WTC11 (cell line): ENCODE measurements at regions not wholly inside any gene's neighbourhood (a gene's known extent, or its start where the extent isn't known, plus 50 kb on each side); places are given as distances from the start of the nearest gene placed in this dataset.

Experiments
- ATAC-seq: fragments of 200-7000 bp; cut with Tn5 transposase; 2 replicates; pipeline ENCODE4 v1.10.0; 2021; ENCODE audit warnings: mild to moderate bottlenecking, moderate library complexity
- CTCF ChIA-PET: fragments of 300-600 bp; sonication (Branson Sonifier 250); formaldehyde crosslinking; loops from one replicate; lab custom pipeline; 2021; ENCODE audit warnings: antibody characterized with exemption; lab: Charles Lee
- POLR2A ChIA-PET: fragments of 350-600 bp; sonication (Branson Sonifier 250); formaldehyde crosslinking; loops from one replicate; lab custom pipeline; 2021; ENCODE audit warnings: antibody characterized with exemption; lab: Charles Lee
- DNase-seq: peaks from one replicate; pipeline ENCODE4 v3.0.0; 2021; ENCODE audit warnings: low spot score
- H3K27ac Mint-ChIP-seq: 2 replicates; pipeline ENCODE4 v1.8.0; 2021; ENCODE audit warnings: mixed read lengths
- H3K27me3 Mint-ChIP-seq: 2 replicates; pipeline ENCODE4 v1.8.0; 2021; ENCODE audit warnings: low read depth, mild to moderate bottlenecking, moderate library complexity, mixed read lengths
- H3K36me3 Mint-ChIP-seq: 2 replicates; pipeline ENCODE4 v1.8.0; 2021; ENCODE audit warnings: mixed read lengths
- H3K4me1 Mint-ChIP-seq: 2 replicates; pipeline ENCODE4 v1.8.0; 2022; ENCODE audit warnings: mixed read lengths
- H3K4me3 Mint-ChIP-seq: 2 replicates; pipeline ENCODE4 v1.8.0; 2021; ENCODE audit warnings: mild to moderate bottlenecking, moderate library complexity, mixed read lengths
- H3K9me3 Mint-ChIP-seq: 2 replicates; pipeline ENCODE4 v1.8.0; 2021; ENCODE audit warnings: mixed read lengths
- AFF4 ChIP-seq: sonication (generic); formaldehyde crosslinking; IDR thresholded peaks from 2 replicates; pipeline ENCODE4 v1.8.1; 2023; ENCODE audit warnings: mild to moderate bottlenecking, missing genetic modification reagents, borderline replicate concordance
- ARID4B ChIP-seq: sonication (generic); formaldehyde crosslinking; IDR thresholded peaks from 2 replicates; pipeline ENCODE4 v1.8.0; 2023; ENCODE audit warnings: missing genetic modification reagents, mild to moderate bottlenecking, borderline replicate concordance
- CDX4 ChIP-seq: fragments of 250-450 bp; sonication (Bioruptor Pico); IDR thresholded peaks from 2 replicates; pipeline ENCODE4 v1.9.0; 2021; ENCODE audit warnings: moderate library complexity, mild to moderate bottlenecking, inconsistent platforms, borderline replicate concordance
- CREB1 ChIP-seq: sonication (generic); formaldehyde crosslinking; IDR thresholded peaks from 2 replicates; pipeline ENCODE4 v1.8.0; 2023; ENCODE audit warnings: mild to moderate bottlenecking, missing genetic modification reagents
- FOXP4 ChIP-seq: sonication (generic); formaldehyde crosslinking; IDR thresholded peaks from 2 replicates; pipeline ENCODE4 v1.8.0; 2022; ENCODE audit warnings: mild to moderate bottlenecking, missing genetic modification reagents
- GABPB1 ChIP-seq: sonication (generic); formaldehyde crosslinking; IDR thresholded peaks from 2 replicates; pipeline ENCODE4 v1.8.1; 2023; ENCODE audit warnings: mild to moderate bottlenecking, missing genetic modification reagents
- HMGA2 ChIP-seq: fragments of 250-450 bp; sonication (Bioruptor Pico); IDR thresholded peaks from 2 replicates; pipeline ENCODE4 v1.4.0; 2021; ENCODE audit warnings: mild to moderate bottlenecking, moderate library complexity
- HMGXB4 ChIP-seq: sonication (generic); formaldehyde crosslinking; IDR thresholded peaks from 2 replicates; pipeline ENCODE4 v1.8.1; 2023; ENCODE audit warnings: mild to moderate bottlenecking, moderate library complexity, missing genetic modification reagents
- JUN ChIP-seq: sonication (generic); formaldehyde crosslinking; IDR thresholded peaks from 2 replicates; pipeline ENCODE4 v1.8.0; 2023; ENCODE audit warnings: mild to moderate bottlenecking, missing genetic modification reagents
- MYBL2 ChIP-seq: sonication (generic); formaldehyde crosslinking; IDR thresholded peaks from 2 replicates; pipeline ENCODE4 v1.8.1; 2023; ENCODE audit warnings: mild to moderate bottlenecking, moderate library complexity, missing genetic modification reagents
- SOX15 ChIP-seq: fragments of 250-450 bp; sonication (Bioruptor Pico); IDR thresholded peaks from 2 replicates; pipeline ENCODE4 v1.9.0; 2021; ENCODE audit warnings: mild to moderate bottlenecking
- SP1 ChIP-seq: sonication (generic); formaldehyde crosslinking; conservative IDR thresholded peaks from 2 replicates; pipeline ENCODE4 v1.8.1; 2022; ENCODE audit warnings: missing genetic modification reagents
- USF1 ChIP-seq: sonication (generic); formaldehyde crosslinking; IDR thresholded peaks from 2 replicates; pipeline ENCODE4 v1.8.0; 2022; ENCODE audit warnings: mild to moderate bottlenecking, missing genetic modification reagents
- ZBTB43 ChIP-seq: sonication (generic); formaldehyde crosslinking; IDR thresholded peaks from 2 replicates; pipeline ENCODE4 v1.8.1; 2023; ENCODE audit warnings: mild to moderate bottlenecking, missing genetic modification reagents
- ZMAT4 ChIP-seq: fragments of 250-450 bp; sonication (Bioruptor Pico); IDR thresholded peaks from 2 replicates; pipeline ENCODE4 v1.9.0; 2021; ENCODE audit warnings: mild to moderate bottlenecking
- ZNF121 ChIP-seq: sonication (generic); formaldehyde crosslinking; IDR thresholded peaks from 2 replicates; pipeline ENCODE4 v1.8.0; 2023; ENCODE audit warnings: missing genetic modification reagents
- ZNF396 ChIP-seq: fragments of 250-450 bp; sonication (Bioruptor Pico); IDR thresholded peaks from 2 replicates; pipeline ENCODE4 v1.8.0; 2021; ENCODE audit warnings: mild to moderate bottlenecking, moderate library complexity, borderline replicate concordance
- ZNF512 ChIP-seq: sonication (generic); formaldehyde crosslinking; IDR thresholded peaks from 2 replicates; pipeline ENCODE4 v1.8.1; 2022; ENCODE audit warnings: missing genetic modification reagents, borderline replicate concordance

- H3K27ac Mint-ChIP-seq = no peak overlapping the region
- ChIA-PET CTCF (no interaction called here), POLR2A (no interaction called here)
- DNase-seq = no peak
- H3K9me3 Mint-ChIP-seq = no peaks in the 10 kb centered on the region
- no peaks in the 10 kb centered on the region for H3K36me3 Mint-ChIP-seq
- no peak overlapping the region for H3K4me3 Mint-ChIP-seq
- no peak for ATAC-seq
- TF ChIP-seq ZNF121 (CRISPR knock-in tag) (no peak), ZBTB43 (CRISPR knock-in tag) (no peak), GABPB1 (CRISPR knock-in tag) (no peak), HMGXB4 (CRISPR knock-in tag) (no peak), FOXP4 (CRISPR knock-in tag) (no peak), ZNF512 (CRISPR knock-in tag) (no peak), USF1 (CRISPR knock-in tag) (no peak), HMGA2 (CRISPR knock-in tag) (no peak), CDX4 (CRISPR knock-in tag) (no peak), AFF4 (CRISPR knock-in tag) (no peak), CREB1 (no peak), SOX15 (no peak)
- TF ChIP-seq, all 79 proteins: peak for 0
- H3K27me3 Mint-ChIP-seq = no peaks in the 10 kb centered on the region; the same call in 1 of the 2 replicates
- peaks cover 6% of the 10 kb centered on the region for H3K4me1 Mint-ChIP-seq
Observed at GRCh38 chr3:117822416-117822815, 1112.8 kb downstream of the TUSC7 start.

- Mint-ChIP-seq H3K4me1 (0 out of 2 replicates have a peak, but pooled peaks cover 4% of the 10 kb centered on the region), H3K9me3 (no peaks in the 10 kb centered on the region), H3K27ac (no peak overlapping the region), H3K36me3 (no peaks in the 10 kb centered on the region), H3K4me3 (no peak overlapping the region), H3K27me3 (no peaks in the 10 kb centered on the region)
- DNase-seq (no peak), ATAC-seq (no peak)
- ChIA-PET POLR2A (no interaction called here), CTCF (no interaction called here)
- TF ChIP-seq SP1 = no peak
- TF ChIP-seq ZNF396 (CRISPR knock-in tag) = no peak
- no peak for TF ChIP-seq JUN (CRISPR knock-in tag)
- TF ChIP-seq ZMAT4 (CRISPR knock-in tag) = no peak
- no peak for TF ChIP-seq MYBL2 (CRISPR knock-in tag)
- no peak for TF ChIP-seq ARID4B (CRISPR knock-in tag)
Observed at GRCh38 chr3:117836296-117836695, 1126.7 kb downstream of the TUSC7 start.
